KOPT-K1 (cell line): ENCODE measurements at regions not wholly inside any gene's neighbourhood (a gene's known extent, or its start where the extent isn't known, plus 50 kb on each side); places are given as distances from the start of the nearest gene placed in this dataset.
A peak's percentile ranks its signal among the peaks of the same experiment; 100 is the strongest.
"Not testable (repeated sequence)": the region's sequence is repeated elsewhere in the genome, so short reads cannot be mapped to it uniquely, and the experiment has no call there.

ENCODE experiments used
- H3K27ac ChIP-seq: fragments of 200-600 bp; sonication (generic); 2 replicates; pipeline ENCODE4 v1.5.1; 2016; ENCODE audit warnings: antibody characterized with exemption, mild to moderate bottlenecking, low read depth, low read length; ENCODE audit not compliant: poor library complexity, severe bottlenecking
- H3K36me3 ChIP-seq: fragments of 200-600 bp; sonication (generic); 2 replicates; pipeline ENCODE4 v1.5.1; 2017; ENCODE audit warnings: antibody characterized with exemption, mild to moderate bottlenecking, low read length, moderate library complexity; ENCODE audit not compliant: insufficient read depth
- H3K9me3 ChIP-seq: fragments of 200-600 bp; sonication (generic); 2 replicates; pipeline ENCODE4 v1.5.1; 2017; ENCODE audit warnings: antibody characterized with exemption, low read length, mild to moderate bottlenecking; ENCODE audit not compliant: insufficient read depth, poor library complexity, severe bottlenecking

DNA sequence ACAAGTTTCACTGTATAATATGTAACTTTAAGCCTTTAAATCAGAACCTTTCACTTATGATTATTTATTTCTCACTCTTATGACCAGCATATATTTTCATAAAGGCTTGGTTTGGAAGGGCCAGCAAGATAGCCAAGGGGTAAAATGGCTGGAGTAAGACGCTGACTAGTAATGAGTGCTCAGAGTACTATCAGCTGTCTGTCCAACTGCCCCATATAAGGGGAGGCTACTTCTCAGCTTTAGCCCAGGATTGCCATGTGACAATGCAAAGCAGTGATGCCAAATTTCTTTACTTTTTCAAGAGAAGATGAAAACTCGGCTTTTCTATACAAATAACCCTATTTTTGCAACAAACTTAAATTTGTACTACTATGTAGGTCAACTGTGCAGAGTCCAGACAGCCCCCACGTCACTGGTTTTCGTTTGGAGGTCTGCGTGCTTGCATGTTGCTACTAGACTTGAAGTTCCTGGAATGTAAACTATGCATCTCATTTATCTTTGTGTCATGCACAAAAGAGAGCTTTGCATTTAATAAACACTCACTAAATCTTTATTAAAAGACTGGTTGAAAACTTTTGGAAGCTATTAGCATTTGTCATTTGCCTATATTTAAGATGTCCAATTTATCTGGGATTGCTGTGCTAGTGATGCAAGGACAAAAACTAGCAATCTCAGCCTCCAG lies 110.4 kb downstream of the TNFSF18 start:
- H3K27ac ChIP-seq: no peak overlapping the region
- H3K9me3 ChIP-seq: no peaks in the 10 kb centered on the region

DNA sequence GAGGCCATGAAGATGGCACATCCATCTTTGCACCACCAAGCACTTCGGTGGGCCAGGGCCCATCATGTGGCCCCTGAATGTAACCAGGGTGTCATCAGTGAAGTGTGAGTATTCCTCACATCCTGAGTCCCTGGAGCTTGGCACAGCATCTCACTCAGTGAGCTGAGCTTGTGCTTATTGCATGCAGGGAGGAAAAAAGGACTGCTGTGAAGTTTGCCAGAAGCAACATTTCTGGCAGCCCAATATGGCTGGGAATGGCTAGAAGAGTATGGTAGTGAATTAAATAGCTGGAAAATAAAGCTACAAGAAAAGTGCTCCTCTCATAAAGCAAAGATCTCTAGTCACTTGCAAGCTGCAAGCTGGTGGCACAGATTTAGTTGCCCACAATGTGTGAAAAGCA lies 109.3 kb downstream of the TNFSF18 start:
- H3K9me3 ChIP-seq: no peaks in the 10 kb centered on the region
- H3K36me3 ChIP-seq: no peaks in the 10 kb centered on the region
- no peak overlapping the region for H3K27ac ChIP-seq

More for the DNA sequence above, 110.4 kb downstream of the TNFSF18 start:
- no peaks in the 10 kb centered on the region for H3K36me3 ChIP-seq

DNA sequence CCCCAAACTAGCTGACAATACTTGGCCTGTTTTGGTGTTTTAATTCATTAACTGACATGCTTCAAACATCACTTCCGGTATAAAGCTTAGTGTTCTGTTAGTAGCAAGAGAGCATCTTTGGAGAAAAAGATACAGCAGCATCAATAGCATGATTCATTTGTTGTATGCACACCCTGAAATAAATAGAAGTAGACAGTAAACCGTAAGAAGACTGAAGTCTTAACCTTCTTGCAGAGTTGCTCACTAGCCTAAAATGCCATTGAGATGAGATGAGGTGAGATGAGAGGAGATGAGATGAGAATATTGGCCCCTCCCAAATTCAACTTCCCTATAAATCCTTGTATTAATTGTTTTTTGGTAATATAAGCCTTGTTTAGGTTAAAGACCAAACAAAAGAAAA lies 108.8 kb downstream of the TNFSF18 start:
- Histone ChIP-seq H3K27ac (no peak overlapping the region), H3K9me3 (no peaks in the 10 kb centered on the region), H3K36me3 (no peaks in the 10 kb centered on the region)

DNA sequence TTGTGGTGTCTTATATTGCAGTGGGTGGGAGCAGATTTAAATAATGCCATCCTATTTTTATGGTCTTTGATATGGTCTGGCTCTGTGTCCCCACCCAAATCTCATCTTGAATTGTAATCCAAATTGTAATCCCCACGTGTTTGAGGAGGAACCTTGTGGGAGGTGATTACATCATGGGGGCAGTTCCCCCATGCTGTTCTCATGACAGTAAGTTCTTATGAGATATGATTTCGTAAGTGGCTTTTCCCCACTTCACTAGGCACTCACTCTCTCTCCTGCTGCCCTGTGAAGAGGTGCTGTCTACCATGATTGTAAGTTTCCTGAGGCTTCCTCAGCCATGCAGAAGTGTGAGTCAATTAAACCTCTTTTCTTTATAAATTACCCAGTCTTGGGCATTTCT lies 107.6 kb downstream of the TNFSF18 start:
- not testable (repeated sequence) for H3K36me3 ChIP-seq, H3K9me3 ChIP-seq, H3K27ac ChIP-seq

DNA sequence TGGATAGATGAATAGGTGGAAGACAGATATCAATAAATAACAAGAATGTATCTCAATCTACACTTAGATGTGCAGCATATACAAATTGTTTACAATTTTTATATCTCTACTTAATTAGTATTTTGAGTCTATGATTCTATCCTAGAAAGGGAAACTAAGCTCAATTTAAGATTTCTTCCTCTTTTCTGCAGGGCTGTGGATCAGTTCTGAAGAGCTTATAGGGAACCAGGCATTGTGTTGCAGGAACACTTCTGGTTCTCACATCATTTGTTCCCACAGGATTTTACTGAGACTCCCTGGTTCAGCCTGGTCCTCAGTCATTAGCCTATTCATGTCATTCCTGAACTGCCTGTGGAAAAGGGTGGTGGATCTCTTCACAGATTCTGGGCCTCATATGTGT lies 105.8 kb downstream of the TNFSF18 start:
- Histone ChIP-seq H3K9me3 (no peaks in the 10 kb centered on the region), H3K36me3 (no peaks in the 10 kb centered on the region), H3K27ac (no peak overlapping the region)

DNA sequence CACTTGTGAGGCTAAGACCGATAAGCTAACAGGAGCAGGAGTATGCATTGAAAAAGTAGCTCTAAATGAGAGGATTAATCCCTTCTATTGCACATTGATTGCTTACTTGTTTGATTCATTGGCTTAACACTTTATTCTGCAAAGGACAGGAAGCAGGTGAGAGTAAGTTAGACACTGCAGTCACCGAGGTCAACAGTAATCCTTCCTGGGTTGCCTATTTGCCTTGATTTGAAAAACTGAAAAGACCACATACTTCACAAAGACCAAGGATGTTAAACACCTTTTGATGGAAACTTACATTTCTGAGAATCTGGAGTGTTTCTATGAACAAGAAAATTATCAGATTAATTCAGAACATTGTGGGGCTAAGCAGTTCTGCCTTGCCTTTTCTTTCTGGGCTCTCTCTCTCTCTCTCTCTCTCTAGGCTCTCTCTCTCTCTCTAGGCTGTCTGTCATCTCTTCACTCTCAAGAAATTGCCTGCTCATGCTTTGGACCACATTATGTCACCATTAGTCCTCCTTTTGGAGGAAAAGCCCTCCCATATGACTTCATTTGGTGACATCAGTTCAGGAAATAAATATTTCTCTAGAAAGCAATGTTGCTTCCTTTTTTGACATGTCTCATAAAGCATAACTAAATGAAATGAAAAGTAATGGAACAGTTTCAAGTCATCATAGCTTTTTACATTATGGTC lies 103.8 kb downstream of the TNFSF18 start:
- Histone ChIP-seq H3K27ac (peak overlapping the region; percentile 42), H3K9me3 (no peaks in the 10 kb centered on the region), H3K36me3 (no peaks in the 10 kb centered on the region)

DNA sequence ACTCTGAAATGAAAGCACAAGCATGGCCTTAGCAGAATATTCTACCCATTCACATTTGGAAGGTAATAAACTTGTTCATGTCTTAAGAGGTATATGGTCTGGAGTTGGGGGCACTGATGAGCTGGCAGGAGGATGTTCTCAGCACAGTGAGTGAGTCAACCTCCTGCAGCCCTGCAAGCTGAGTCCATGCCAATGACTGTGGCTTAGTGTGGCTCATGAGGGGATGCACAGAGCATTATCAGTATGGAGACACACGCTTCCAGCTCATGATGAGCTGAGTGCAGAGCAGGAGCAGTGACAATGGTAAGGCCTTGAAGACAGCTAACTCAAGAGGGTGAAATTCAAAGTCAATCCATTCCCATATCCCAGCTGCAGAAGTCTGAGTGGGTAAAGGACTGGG lies 102.3 kb downstream of the TNFSF18 start:
- peak overlapping the region; percentile 30 for H3K27ac ChIP-seq
- H3K9me3 ChIP-seq: no peaks in the 10 kb centered on the region
- H3K36me3 ChIP-seq: no peaks in the 10 kb centered on the region

DNA sequence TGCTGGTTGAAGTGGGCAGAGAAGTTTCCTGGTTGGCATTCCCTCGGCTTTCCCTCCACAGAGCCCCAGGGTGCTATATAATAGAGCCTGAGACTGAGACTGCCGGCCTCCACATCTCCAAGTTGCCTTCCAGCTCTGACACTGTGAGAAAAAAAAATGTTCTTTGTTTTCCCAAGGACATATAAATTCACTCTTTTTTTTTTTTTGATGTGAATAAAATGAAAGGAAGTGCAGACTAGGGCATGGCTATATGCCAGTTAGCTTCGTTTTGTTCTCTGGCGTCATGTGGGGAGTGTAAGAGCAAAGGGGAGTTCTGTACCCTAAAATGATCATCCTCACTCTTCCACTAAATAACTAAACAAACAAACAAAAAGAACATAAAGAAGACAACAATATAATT lies 101.6 kb downstream of the TNFSF18 start:
- Histone ChIP-seq H3K36me3 (no peaks in the 10 kb centered on the region), H3K9me3 (no peaks in the 10 kb centered on the region), H3K27ac (no peak overlapping the region)

DNA sequence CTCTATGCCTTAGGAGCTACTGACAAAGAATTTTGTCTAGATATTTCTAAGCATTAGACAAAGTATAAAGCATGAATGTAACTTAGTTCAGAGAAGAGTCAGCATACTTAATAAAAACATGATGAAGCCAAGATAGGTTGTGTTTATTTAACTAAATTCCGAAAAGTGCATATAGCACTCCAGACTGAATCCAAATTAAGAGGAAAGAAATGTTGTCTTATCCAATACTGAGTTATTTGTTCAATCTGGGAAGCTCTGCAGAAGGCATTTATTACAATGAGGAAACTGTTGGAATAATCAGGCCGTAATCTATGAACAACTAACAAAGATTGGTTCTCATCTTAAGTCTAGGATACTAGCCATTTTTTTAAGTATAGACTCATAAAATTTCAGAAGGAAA lies 100.2 kb downstream of the TNFSF18 start:
- no peaks in the 10 kb centered on the region for H3K36me3 ChIP-seq
- no peak overlapping the region for H3K27ac ChIP-seq
- no peaks in the 10 kb centered on the region for H3K9me3 ChIP-seq

DNA sequence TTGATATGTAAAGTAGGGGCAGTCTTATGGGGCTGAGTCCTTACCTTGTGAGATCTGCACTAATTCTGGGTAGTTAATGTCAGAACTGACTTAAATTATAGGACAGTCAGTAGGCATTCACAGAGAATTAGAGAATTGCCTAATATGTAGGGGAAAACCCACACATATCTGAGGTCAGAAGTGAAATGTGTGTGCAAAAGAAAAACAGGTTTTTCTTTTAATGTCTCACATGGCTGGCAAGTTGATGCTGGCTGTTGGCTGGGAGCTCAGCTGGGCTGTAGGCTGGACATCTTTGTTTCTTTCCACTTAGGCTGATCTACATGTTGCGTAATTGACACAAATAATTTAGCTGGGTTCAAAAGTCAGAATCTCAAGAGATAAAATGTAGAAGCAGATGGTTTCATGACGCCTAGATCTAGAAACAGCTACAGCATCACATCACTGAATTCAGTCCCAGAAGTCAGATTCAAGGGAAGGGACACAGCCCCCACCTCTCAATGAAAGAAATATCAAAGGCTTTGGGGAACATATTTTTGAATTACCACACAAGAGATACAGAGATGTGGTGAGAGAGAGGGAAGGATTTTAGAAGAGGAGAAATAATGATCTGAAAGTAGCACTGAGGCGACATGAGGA lies 98.9 kb downstream of the TNFSF18 start:
- Histone ChIP-seq H3K36me3 (no peaks in the 10 kb centered on the region), H3K27ac (no peak overlapping the region), H3K9me3 (no peaks in the 10 kb centered on the region)

DNA sequence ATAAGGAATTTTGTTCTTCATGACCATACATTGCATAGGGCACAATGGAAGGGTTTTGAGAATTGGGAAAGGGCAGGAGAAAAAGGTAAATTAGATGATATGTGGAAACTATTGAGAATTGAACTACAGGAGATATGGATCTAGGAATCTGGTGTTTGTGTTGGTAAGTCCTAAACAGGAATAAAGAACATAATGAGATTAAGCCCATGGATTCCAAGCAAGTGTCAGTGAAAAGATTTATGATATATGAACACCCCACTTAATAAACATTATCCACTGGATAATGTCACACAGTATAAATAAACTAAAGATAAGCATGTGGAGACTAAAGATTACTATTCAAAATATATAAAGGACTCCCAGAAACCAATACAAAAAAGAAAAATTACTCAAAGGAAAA lies 98.2 kb downstream of the TNFSF18 start:
- H3K36me3 ChIP-seq: no peaks in the 10 kb centered on the region
- no peaks in the 10 kb centered on the region for H3K9me3 ChIP-seq
- no peak overlapping the region for H3K27ac ChIP-seq

DNA sequence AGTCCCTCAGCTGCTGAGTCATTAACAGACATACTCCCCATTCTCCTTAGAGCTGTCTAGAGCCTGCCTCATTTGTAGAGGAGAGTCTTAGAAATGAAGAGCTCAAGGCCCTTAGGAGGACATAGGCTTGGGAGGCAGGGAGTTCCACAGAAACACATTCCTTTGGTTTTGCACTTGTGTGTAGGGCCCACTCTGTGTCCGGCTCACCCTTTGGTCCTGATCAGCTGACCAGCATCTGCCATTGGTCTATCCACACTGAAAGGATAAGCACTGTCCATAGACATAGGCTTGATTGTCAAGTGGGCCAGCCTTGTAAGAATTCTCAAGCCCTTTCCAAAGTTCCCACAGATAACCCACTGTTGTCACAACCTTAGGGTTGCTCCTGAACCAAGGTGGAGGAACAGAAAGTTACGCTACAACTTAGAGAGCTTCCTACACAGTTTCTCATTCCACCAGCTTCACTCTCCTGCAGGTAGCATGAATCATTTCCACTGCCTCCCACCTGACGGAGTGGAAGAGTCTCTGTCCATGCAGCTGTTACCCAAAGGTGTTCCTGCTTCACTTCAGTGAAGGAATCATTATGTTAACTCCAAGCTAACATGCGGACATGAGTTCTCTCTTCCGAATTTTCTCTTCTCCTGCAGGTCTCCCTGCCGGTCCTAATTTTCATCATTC lies 96.1 kb downstream of the TNFSF18 start:
- H3K27ac ChIP-seq: no peak overlapping the region
- H3K36me3 ChIP-seq: no peaks in the 10 kb centered on the region
- H3K9me3 ChIP-seq: no peaks in the 10 kb centered on the region

DNA sequence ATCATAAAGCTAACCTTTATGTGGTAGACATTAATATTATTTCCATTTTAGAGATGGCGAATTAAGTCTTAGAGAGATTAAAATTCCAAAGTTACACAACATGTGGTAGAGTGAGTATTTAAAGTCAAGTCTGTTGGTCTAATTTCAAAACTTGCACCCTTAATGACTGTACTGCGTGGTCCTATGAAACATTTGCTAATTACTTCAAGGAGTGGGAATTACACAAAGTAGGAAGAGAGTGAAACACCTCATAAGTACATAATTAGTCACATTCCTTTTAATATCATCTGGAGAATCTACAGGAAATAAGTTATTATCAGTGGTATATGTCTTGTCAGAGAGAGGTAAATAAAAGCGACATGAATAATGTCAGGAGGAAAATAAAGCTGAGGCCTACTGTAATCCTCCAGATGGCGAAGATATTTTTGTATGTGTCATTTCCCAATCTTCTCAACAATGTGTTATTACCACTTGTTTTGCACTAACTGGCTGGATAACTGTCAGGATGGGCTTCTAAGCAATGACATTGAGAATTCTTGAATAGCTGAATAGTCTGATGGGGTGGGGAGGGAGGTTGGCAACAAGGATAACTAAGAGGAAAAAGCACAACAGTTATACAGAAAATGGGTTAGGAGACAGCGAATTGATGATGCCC lies 95.5 kb downstream of the TNFSF18 start:
- Histone ChIP-seq H3K9me3 (no peaks in the 10 kb centered on the region), H3K27ac (no peak overlapping the region), H3K36me3 (no peaks in the 10 kb centered on the region)

DNA sequence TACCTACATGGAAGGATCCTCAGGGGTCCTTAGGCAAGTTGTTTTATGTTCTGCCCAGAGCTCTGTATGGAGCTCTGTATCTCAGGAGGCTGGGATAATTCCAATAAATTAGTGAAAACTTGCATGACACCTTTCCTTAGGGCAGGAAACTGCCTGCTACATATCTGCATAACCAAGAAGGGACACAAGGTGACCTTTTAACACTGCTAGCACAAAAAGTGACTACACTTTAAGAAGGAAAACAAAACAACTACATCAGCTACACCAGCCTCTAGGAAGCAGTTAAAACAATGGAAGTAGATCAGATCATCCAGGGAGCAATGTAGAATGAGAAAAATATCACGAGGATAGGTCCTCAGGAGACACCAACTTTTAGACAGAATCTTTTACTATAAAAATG lies 93.9 kb downstream of the TNFSF18 start:
- no peak overlapping the region for H3K27ac ChIP-seq
- no peaks in the 10 kb centered on the region for H3K36me3 ChIP-seq
- no peaks in the 10 kb centered on the region for H3K9me3 ChIP-seq

DNA sequence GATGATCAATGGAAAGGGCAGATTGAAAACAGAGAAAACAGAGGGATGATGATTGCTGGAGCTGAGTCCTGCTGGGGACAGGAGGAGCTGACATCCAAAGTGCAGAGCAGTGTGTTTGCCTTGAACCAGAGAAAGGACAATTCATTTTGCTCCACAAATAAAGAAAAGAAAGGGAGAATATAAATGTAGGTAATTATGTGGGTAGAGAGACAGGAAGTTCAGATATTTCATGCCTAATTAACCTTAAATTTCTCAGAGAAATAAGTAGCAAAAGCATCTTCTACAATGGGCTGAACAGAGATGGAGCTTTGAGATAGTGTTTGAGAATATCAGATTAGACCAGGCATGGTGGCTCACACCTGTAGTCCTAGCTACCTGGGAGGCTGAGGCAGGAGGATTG lies 93.2 kb downstream of the TNFSF18 start:
- Histone ChIP-seq H3K36me3 (no peaks in the 10 kb centered on the region), H3K9me3 (no peaks in the 10 kb centered on the region), H3K27ac (no peak overlapping the region)
